Panc1 (cell line): ENCODE measurements at regions not wholly inside any gene's neighbourhood (a gene's known extent, or its start where the extent isn't known, plus 50 kb on each side); places are given as distances from the start of the nearest gene placed in this dataset.
A peak's percentile ranks its signal among the peaks of the same experiment; 100 is the strongest.

Source experiments
- ATAC-seq: fragments of 200-7000 bp; cut with Tn5 transposase; 2 replicates; pipeline ENCODE4 v1.9.1; 2020; ENCODE audit warnings: mild to moderate bottlenecking, moderate library complexity
- BruUV-seq: library from RNA; stranded (reverse); fragments of 400-500 nt; replicated peaks from 2 replicates; lab custom pipeline; 2021; lab: Mats Ljungman, UMichigan
- CTCF ChIA-PET: fragments of 300-600 bp; sonication (Branson Sonifier 250); formaldehyde crosslinking; loops from one replicate; lab custom pipeline; 2022; ENCODE audit warnings: antibody characterized with exemption; lab: Charles Lee
- POLR2A ChIA-PET: fragments of 300-600 bp; sonication (Branson Sonifier 250); formaldehyde crosslinking; loops from one replicate; lab custom pipeline; 2022; ENCODE audit warnings: antibody characterized with exemption; lab: Charles Lee
- DNase-seq: peaks from one replicate; pipeline ENCODE4 v3.0.0-alpha.2; 2010; ENCODE audit warnings: low read depth, low spot score
- H3K27ac ChIP-seq: 2 replicates; pipeline ENCODE4 v1.5.1; 2011; ENCODE audit warnings: mild to moderate bottlenecking, low read length, inconsistent platforms
- H3K27me3 ChIP-seq: fragments of 200-500 bp; sonication (Bioruptor generic); 2 replicates; pipeline ENCODE4 v1.6.0; 2014; ENCODE audit warnings: low read length, inconsistent platforms; ENCODE audit not compliant: control insufficient read depth, insufficient read depth
- H3K36me3 ChIP-seq: fragments of 200-500 bp; sonication (Bioruptor generic); 2 replicates; pipeline ENCODE4 v1.5.1; 2014; ENCODE audit warnings: inconsistent platforms, mild to moderate bottlenecking, low read length, moderate library complexity; ENCODE audit not compliant: control insufficient read depth, insufficient read depth
- H3K4me1 ChIP-seq: 2 replicates; pipeline ENCODE4 v1.5.1; 2011; ENCODE audit warnings: inconsistent platforms, mild to moderate bottlenecking, low read length, moderate library complexity; ENCODE audit not compliant: control insufficient read depth, insufficient read depth
- H3K4me3 ChIP-seq, 2 experiments: 2 replicates each; pipeline ENCODE4 v1.5.1; 2011 to 2012; ENCODE audit warnings: low read depth in 2 of 2, low read length in 2 of 2, mild to moderate bottlenecking in 2 of 2, inconsistent platforms in 1 of 2, moderate library complexity in 1 of 2
- H3K9me3 ChIP-seq: fragments of 200-500 bp; sonication (Bioruptor generic); 2 replicates; pipeline ENCODE4 v1.5.1; 2014; ENCODE audit warnings: low read depth, mild to moderate bottlenecking, inconsistent platforms, low read length, moderate library complexity; ENCODE audit not compliant: control insufficient read depth, insufficient read depth
- CTCF ChIP-seq: fragments of 450-650 bp; IDR thresholded peaks from 2 replicates; pipeline ENCODE4 v1.5.1; 2017; ENCODE audit warnings: mild to moderate bottlenecking
- POLR2AphosphoS5 ChIP-seq: IDR thresholded peaks from 2 replicates; pipeline ENCODE4 v1.6.1; 2012; ENCODE audit warnings: mild to moderate bottlenecking, low read depth, low read length, moderate library complexity
- REST ChIP-seq, 2 experiments: IDR thresholded peaks; 2 replicates each; pipeline ENCODE4 v1.6.1; 2011 to 2012; ENCODE audit warnings: low read depth in 2 of 2, control low read depth in 1 of 2, low read length in 1 of 2, mild to moderate bottlenecking in 1 of 2, moderate library complexity in 1 of 2; ENCODE audit not compliant: insufficient read depth in 1 of 2
- SIN3A ChIP-seq: IDR thresholded peaks from 2 replicates; pipeline ENCODE4 v1.6.1; 2012; ENCODE audit warnings: low read depth, mild to moderate bottlenecking, low read length, moderate library complexity, borderline replicate concordance; ENCODE audit not compliant: insufficient read depth
- TCF7L2 ChIP-seq: IDR thresholded peaks from 2 replicates; pipeline ENCODE4 v1.6.1; 2011; ENCODE audit warnings: mild to moderate bottlenecking, low read depth, low read length, inconsistent platforms
- in situ Hi-C: cut with HindIII; loops from 2 replicates; pipeline ENCODE4 v1.10.0; 2016; ENCODE audit warnings: low sequenced_read_pairs, low pct_unique_long_range_greater_than_20kb
- intact Hi-C: fragments of 100-400 bp; cut with micrococcal nuclease; formaldehyde crosslinking; loops from one replicate; pipeline ENCODE4 v1.10.0; 2022; ENCODE audit not compliant: unreplicated experiment

- TF ChIP-seq CTCF (peak; percentile 67), REST (IDR thresholded peaks at IDR 0.05; ENCODE audit: insufficient read depth in 1 of 2, low read depth in 2 of 2, low read length in 1 of 2) (no peak)
- Histone ChIP-seq H3K27ac (no peak overlapping the region), H3K36me3 (no peaks in the 10 kb centered on the region), H3K4me1 (no peaks in the 10 kb centered on the region), H3K9me3 (no peaks in the 10 kb centered on the region), H3K4me3 (no peak overlapping the region), H3K27me3 (peaks cover 12% of the 10 kb centered on the region)
- in situ Hi-C loops: no loop called here
- CTCF ChIA-PET: interaction anchor here (1.0 to 1.3 kb wide), 2 partner anchors 711 to 720 kb away, joined by 3 to 5 read pairs; no protein-coding TSS in a partner anchor
- intact Hi-C loops: loop anchor here (1.0 to 10.0 kb wide), 3 partner anchors 140 to 717 kb away; partner anchors contain the start of genes CCDC148 and PKP4
- ATAC-seq: peak; percentile 95
- DNase-seq: peak; percentile 36
- POLR2A ChIA-PET: no interaction called here
- BruUV-seq: no TSS peak
Measured at GRCh38 chr2:158034198-158034866, 67.3 kb upstream of the UPP2 start.

GRCh38 chr2:158031371-158031770, 70.3 kb upstream of the UPP2 start:
- intact Hi-C loops: loop anchor here (5.0 to 10.0 kb wide), 2 partner anchors 143 to 426 kb away; partner anchors contain the start of genes CCDC148 and PKP4
- in situ Hi-C loops: no loop called here
- ChIA-PET POLR2A (no interaction called here), CTCF (interaction anchor here (0.9 kb wide), 1 partner anchor 723 kb away, joined by 3 read pairs; no protein-coding TSS in a partner anchor)
- no peaks in the 10 kb centered on the region for H3K36me3 ChIP-seq
- no peaks in the 10 kb centered on the region for H3K9me3 ChIP-seq
- peaks cover 7% of the 10 kb centered on the region for H3K27me3 ChIP-seq
- BruUV-seq: no TSS peak
- H3K4me1 ChIP-seq: no peaks in the 10 kb centered on the region
- no peak overlapping the region for H3K27ac ChIP-seq
- DNase-seq: no peak
- no peak for ATAC-seq
- TF ChIP-seq POLR2AphosphoS5 (no peak), SIN3A (no peak), TCF7L2 (no peak), REST (IDR thresholded peaks at IDR 0.05; ENCODE audit: insufficient read depth in 1 of 2, low read depth in 2 of 2, low read length in 1 of 2) (no peak), CTCF (no peak)
- H3K4me3 ChIP-seq: no peak overlapping the region
